Keratinocyte (primary cell): ENCODE measurements at regions not wholly inside any gene's neighbourhood (a gene's known extent, or its start where the extent isn't known, plus 50 kb on each side); places are given as distances from the start of the nearest gene placed in this dataset.

Experiments
- DNase-seq: peaks from one replicate; pipeline ENCODE4 v3.0.0-alpha.2; 2011; ENCODE audit warnings: low read depth, missing footprints, low spot score
- FAIRE-seq: peaks from 2 replicates; lab custom pipeline; 2011; peaks lifted over from hg19 to GRCh38; lab: Jason Lieb, UNC
- H2AFZ ChIP-seq: 2 replicates; pipeline ENCODE4 v1.6.0; 2012; ENCODE audit warnings: low read length, control low read depth, inconsistent platforms; ENCODE audit not compliant: control insufficient read depth
- H3K27ac ChIP-seq: 2 replicates; pipeline ENCODE4 v1.5.1; 2011; ENCODE audit warnings: low read length; ENCODE audit not compliant: control insufficient read depth, insufficient read depth
- H3K27me3 ChIP-seq: 3 replicates; pipeline ENCODE4 v1.6.0; 2011; ENCODE audit warnings: low read length; ENCODE audit not compliant: control insufficient read depth, insufficient read depth; ENCODE audit errors: extremely low read depth
- H3K36me3 ChIP-seq, 2 experiments: 2 replicates in 1 of 2; 3 replicates in 1 of 2; pipeline ENCODE4 v1.5.1; 2011; ENCODE audit warnings: low read length in 2 of 2, mild to moderate bottlenecking in 1 of 2; ENCODE audit not compliant: control insufficient read depth in 2 of 2, insufficient read depth in 2 of 2; ENCODE audit errors: extremely low read depth in 1 of 2
- H3K4me1 ChIP-seq: 3 replicates; pipeline ENCODE4 v1.5.1; 2011; ENCODE audit warnings: low read length; ENCODE audit not compliant: control insufficient read depth, insufficient read depth; ENCODE audit errors: extremely low read depth
- H3K4me2 ChIP-seq: 3 replicates; pipeline ENCODE4 v1.6.0; 2011; ENCODE audit warnings: low read depth, low read length; ENCODE audit not compliant: control insufficient read depth, insufficient read depth; ENCODE audit errors: extremely low read depth
- H3K4me3 ChIP-seq, 3 experiments: fragments of 200-600 bp in 1 of 3; sonication (generic) in 1 of 3; 2 replicates in 2 of 3; 3 replicates in 1 of 3; pipeline ENCODE4 v1.5.1; 2011 to 2016; ENCODE audit warnings: low read length in 3 of 3, mild to moderate bottlenecking in 3 of 3, control low read depth in 2 of 3, inconsistent platforms in 1 of 3, low read depth in 1 of 3, mixed read lengths in 1 of 3, mixed run types in 1 of 3, moderate library complexity in 1 of 3; ENCODE audit not compliant: control insufficient read depth in 2 of 3, insufficient read depth in 2 of 3; ENCODE audit errors: extremely low read depth in 1 of 3
- H3K79me2 ChIP-seq: 2 replicates; pipeline ENCODE4 v1.6.0; 2012; ENCODE audit warnings: low read length; ENCODE audit not compliant: control insufficient read depth, insufficient read depth
- H3K9ac ChIP-seq: 3 replicates; pipeline ENCODE4 v1.6.0; 2011; ENCODE audit warnings: low read length; ENCODE audit not compliant: control insufficient read depth, insufficient read depth; ENCODE audit errors: extremely low read depth
- H3K9me1 ChIP-seq: 3 replicates; pipeline ENCODE4 v1.6.0; 2011; ENCODE audit warnings: low read length; ENCODE audit not compliant: control insufficient read depth, insufficient read depth; ENCODE audit errors: extremely low read depth
- H3K9me3 ChIP-seq: 2 replicates; pipeline ENCODE4 v1.5.1; 2012; ENCODE audit warnings: low read depth, low read length; ENCODE audit not compliant: control insufficient read depth
- H4K20me1 ChIP-seq: 3 replicates; pipeline ENCODE4 v1.6.0; 2011; ENCODE audit warnings: low read length; ENCODE audit not compliant: control insufficient read depth, insufficient read depth; ENCODE audit errors: extremely low read depth
- EZH2 ChIP-seq: IDR thresholded peaks from one replicate; pipeline ENCODE4 v1.6.1; 2012; ENCODE audit warnings: inconsistent platforms, mild to moderate bottlenecking, low read length, moderate library complexity
- dilution Hi-C: fragments of 300-500 bp; cut with MboI; formaldehyde crosslinking; loops from one replicate; pipeline ENCODE4 v1.7.0; 2020; ENCODE audit warnings: low sequenced_read_pairs; ENCODE audit not compliant: extremely low pct_ligation_motif_present
- TF ChIP-seq, protein P1 (sequence below), 3 experiments: IDR thresholded peaks in 1 of 3; conservative IDR thresholded peaks in 1 of 3; optimal IDR thresholded peaks in 1 of 3; 2 replicates in 2 of 3; 3 replicates in 1 of 3; pipeline versions ENCODE3 to v1.5.1; 2011; ENCODE audit warnings: low read length in 3 of 3, mild to moderate bottlenecking in 3 of 3, moderate library complexity in 2 of 3, control low read depth in 1 of 3, inconsistent platforms in 1 of 3; ENCODE audit not compliant: insufficient read depth in 2 of 3; ENCODE audit errors: extremely low read depth in 1 of 3

DNA sequence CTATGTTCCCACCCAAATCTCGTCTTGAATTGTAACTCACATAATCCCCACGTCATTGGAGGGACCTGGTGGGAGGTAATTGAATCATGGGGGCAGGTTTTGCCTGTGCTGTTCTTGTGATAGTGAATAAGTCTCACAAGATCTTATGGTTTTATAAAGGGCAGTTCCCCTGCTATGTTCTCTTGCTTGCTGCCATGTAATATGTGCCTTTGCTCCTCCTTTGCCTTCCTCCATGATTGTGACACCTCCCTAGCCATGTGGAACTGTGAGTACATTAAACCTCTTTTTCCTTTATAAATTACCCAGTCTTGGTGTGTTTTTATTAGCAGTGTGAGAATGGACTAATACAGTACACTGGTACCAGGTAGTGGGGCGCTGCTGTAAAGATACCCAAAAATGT, 177.6 kb upstream of the SYT10 start:
- Histone ChIP-seq H3K4me3 (no peak overlapping the region), H2AFZ (no peak overlapping the region), H3K27ac (no peak overlapping the region), H3K9me3 (no peaks in the 10 kb centered on the region), H3K36me3 (no peaks in the 10 kb centered on the region), H3K9ac (no peak overlapping the region), H3K27me3 (no peaks in the 10 kb centered on the region), H3K4me1 (no peaks in the 10 kb centered on the region), H3K9me1 (no peaks in the 10 kb centered on the region), H3K4me2 (no peak overlapping the region), H4K20me1 (no peaks in the 10 kb centered on the region), H3K79me2 (no peaks in the 10 kb centered on the region)
- TF ChIP-seq, protein P1, sequence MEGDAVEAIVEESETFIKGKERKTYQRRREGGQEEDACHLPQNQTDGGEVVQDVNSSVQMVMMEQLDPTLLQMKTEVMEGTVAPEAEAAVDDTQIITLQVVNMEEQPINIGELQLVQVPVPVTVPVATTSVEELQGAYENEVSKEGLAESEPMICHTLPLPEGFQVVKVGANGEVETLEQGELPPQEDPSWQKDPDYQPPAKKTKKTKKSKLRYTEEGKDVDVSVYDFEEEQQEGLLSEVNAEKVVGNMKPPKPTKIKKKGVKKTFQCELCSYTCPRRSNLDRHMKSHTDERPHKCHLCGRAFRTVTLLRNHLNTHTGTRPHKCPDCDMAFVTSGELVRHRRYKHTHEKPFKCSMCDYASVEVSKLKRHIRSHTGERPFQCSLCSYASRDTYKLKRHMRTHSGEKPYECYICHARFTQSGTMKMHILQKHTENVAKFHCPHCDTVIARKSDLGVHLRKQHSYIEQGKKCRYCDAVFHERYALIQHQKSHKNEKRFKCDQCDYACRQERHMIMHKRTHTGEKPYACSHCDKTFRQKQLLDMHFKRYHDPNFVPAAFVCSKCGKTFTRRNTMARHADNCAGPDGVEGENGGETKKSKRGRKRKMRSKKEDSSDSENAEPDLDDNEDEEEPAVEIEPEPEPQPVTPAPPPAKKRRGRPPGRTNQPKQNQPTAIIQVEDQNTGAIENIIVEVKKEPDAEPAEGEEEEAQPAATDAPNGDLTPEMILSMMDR (optimal IDR thresholded peaks at IDR 0.05 in 1 of 3, IDR thresholded peaks at IDR 0.05 in 1 of 3, conservative IDR thresholded peaks at IDR 0.05 in 1 of 3; ENCODE audit: extremely low read depth in 1 of 3, insufficient read depth in 2 of 3, low read length in 3 of 3), result no peak
- no peak for TF ChIP-seq EZH2
- dilution Hi-C loops, result no loop called here
- DNase-seq (no peak), FAIRE-seq (no peak)

DNA sequence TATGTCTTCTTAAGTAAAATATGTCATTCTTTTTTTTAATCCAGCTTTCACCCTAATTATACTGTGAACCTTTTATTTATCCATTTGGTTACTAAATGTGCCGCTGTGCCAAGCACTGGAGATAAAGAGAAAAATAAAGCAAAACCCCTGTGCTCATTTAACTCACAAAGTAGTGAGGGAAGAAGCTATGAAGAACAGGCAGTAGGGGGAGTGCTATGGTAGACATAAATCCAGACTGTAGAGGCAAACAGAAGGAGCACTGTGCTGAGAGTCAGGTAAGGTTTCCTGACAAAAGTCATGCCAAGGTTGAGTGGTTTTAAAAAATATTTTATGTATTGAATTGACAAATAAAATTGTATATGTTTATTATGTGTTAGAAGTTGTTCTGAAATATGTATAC, 188.5 kb upstream of the SYT10 start:
- H3K27ac ChIP-seq, result no peak overlapping the region
- no peak overlapping the region for H3K9ac ChIP-seq
- H3K4me3 ChIP-seq, result no peak overlapping the region
- no peaks in the 10 kb centered on the region for H3K9me1 ChIP-seq
- H3K27me3 ChIP-seq, result no peaks in the 10 kb centered on the region
- no peak for DNase-seq
- no peak for FAIRE-seq
- TF ChIP-seq, protein P1 (optimal IDR thresholded peaks at IDR 0.05 in 1 of 3, IDR thresholded peaks at IDR 0.05 in 1 of 3, conservative IDR thresholded peaks at IDR 0.05 in 1 of 3; ENCODE audit: extremely low read depth in 1 of 3, insufficient read depth in 2 of 3, low read length in 3 of 3), result no peak
- TF ChIP-seq EZH2, result no peak
- no peaks in the 10 kb centered on the region for H3K36me3 ChIP-seq
- no peaks in the 10 kb centered on the region for H3K4me1 ChIP-seq
- no peaks in the 10 kb centered on the region for H3K9me3 ChIP-seq
- H3K4me2 ChIP-seq, result no peak overlapping the region
- no peak overlapping the region for H2AFZ ChIP-seq
- no peaks in the 10 kb centered on the region for H3K79me2 ChIP-seq
- dilution Hi-C loops, result no loop called here
- H4K20me1 ChIP-seq, result no peaks in the 10 kb centered on the region
